ENCODE measurements at regions not wholly inside any gene's neighbourhood (a gene's known extent, or its start where the extent isn't known, plus 50 kb on each side); places are given as distances from the start of the nearest gene placed in this dataset.

GRCh38 chr3:1002010-1002409 lies 90.8 kb upstream of the CNTN6 start:
- H3K27ac ChIP-seq (ENCODE audit: low read depth, low read length), result no peak overlapping the region
- DNase-seq (ENCODE audit: low read depth in 1 of 2, low spot score in 2 of 2) (no peak), FAIRE-seq (no peak)
- H3K27me3 ChIP-seq (replicated peaks in 1 of 4; ENCODE audit: control insufficient read depth in 3 of 4, extremely low read depth in 1 of 4, insufficient read depth in 3 of 4, low read length in 3 of 4), result no peaks in the 10 kb centered on the region
- no peaks in the 10 kb centered on the region for H3K36me3 ChIP-seq (ENCODE audit: control insufficient read depth in 2 of 4, insufficient read depth in 4 of 4, low read length in 3 of 4)
- no peaks in the 10 kb centered on the region for H4K20me1 ChIP-seq (replicated peaks in 1 of 2; ENCODE audit: control insufficient read depth in 1 of 2, insufficient read depth in 2 of 2, low read length in 2 of 2)
- H3K9me3 ChIP-seq (ENCODE audit: insufficient read depth in 2 of 2, low read depth in 1 of 2, low read length in 1 of 2), result no peaks in the 10 kb centered on the region
- H2BK15ac ChIP-seq (ENCODE audit: low read length), result no peak overlapping the region
- H2BK5ac ChIP-seq (ENCODE audit: low read depth, low read length), result no peak overlapping the region
- H3K56ac ChIP-seq (replicated peaks; ENCODE audit: insufficient read length, low read depth, low read length), result no peak overlapping the region
- H3K79me1 ChIP-seq (ENCODE audit: low read depth, low read length), result no peaks in the 10 kb centered on the region
- H4K91ac ChIP-seq (replicated peaks; ENCODE audit: insufficient read length, low read length), result no peak overlapping the region
- H3K9ac ChIP-seq (replicated peaks in 1 of 4; ENCODE audit: extremely low read depth in 1 of 4, low read depth in 3 of 4, low read length in 3 of 4), result no peak overlapping the region
- no peak overlapping the region for H4K5ac ChIP-seq (ENCODE audit: insufficient read length, low read depth, low read length)
- no peak overlapping the region for H3K4me3 ChIP-seq (ENCODE audit: extremely low read depth in 1 of 4, insufficient read depth in 2 of 4, low read depth in 3 of 4, low read length in 4 of 4)
- H3K79me2 ChIP-seq (ENCODE audit: control insufficient read depth in 1 of 2, insufficient read depth in 2 of 2, low read length in 2 of 2), result no peaks in the 10 kb centered on the region
- H3K14ac ChIP-seq (ENCODE audit: insufficient read length), result no peak overlapping the region
- H2AK5ac ChIP-seq (ENCODE audit: low read depth, low read length), result no peak overlapping the region
- H2BK20ac ChIP-seq (ENCODE audit: low read length), result no peak overlapping the region
- H3K4me1 ChIP-seq (replicated peaks in 1 of 4; ENCODE audit: control insufficient read depth in 3 of 4, insufficient read depth in 4 of 4, low read length in 3 of 4), result no peaks in the 10 kb centered on the region
- ChIA-PET CTCF (ENCODE audit: partially characterized antibody) (no interaction called here), POLR2A (ENCODE audit: partially characterized antibody) (no interaction called here)
- no peaks in the 10 kb centered on the region for H3K23me2 ChIP-seq (ENCODE audit: low read depth, low read length)
- TF ChIP-seq EZH2 (IDR thresholded peaks at IDR 0.05; ENCODE audit: low read depth, low read length, severe bottlenecking) (no peak), SP1 (IDR thresholded peaks at IDR 0.05; ENCODE audit: low read depth, low read length) (no peak), CBX5 (IDR thresholded peaks at IDR 0.05; ENCODE audit: low read depth, low read length) (no peak), POU5F1 (IDR thresholded peaks at IDR 0.05; ENCODE audit: low read depth, low read length) (no peak), BACH1 (IDR thresholded peaks at IDR 0.05; ENCODE audit: low read length) (no peak), MAFK (IDR thresholded peaks at IDR 0.05; ENCODE audit: low read depth, low read length) (no peak)
- H3K18ac ChIP-seq (ENCODE audit: extremely low read depth, low read length), result no peak overlapping the region
- no peak overlapping the region for H2AFZ ChIP-seq (ENCODE audit: low read length)
- WGBS, 2 experiments (ENCODE audit: extremely low coverage in 1 of 2, insufficient coverage in 1 of 2, insufficient read length in 1 of 2, insufficient replicate concordance in 2 of 2, low coverage in 1 of 2, low lambda C conversion rate in 2 of 2, missing lambda C conversion rate in 1 of 2), result 83 to 100% methylated on average over 1 of the region's 1 CpG
- no peak overlapping the region for H2BK12ac ChIP-seq (ENCODE audit: low read depth, low read length)
- H3K4ac ChIP-seq (replicated peaks; ENCODE audit: insufficient read length, low read depth, low read length), result no peak overlapping the region
- H3K23ac ChIP-seq (ENCODE audit: insufficient read length), result no peak overlapping the region
- no peak overlapping the region for H4K8ac ChIP-seq (ENCODE audit: extremely low read depth, insufficient read depth, low read length)
- H2BK120ac ChIP-seq (replicated peaks; ENCODE audit: low read depth, low read length), result no peak overlapping the region
- no peak overlapping the region for H3K4me2 ChIP-seq (ENCODE audit: insufficient read depth in 1 of 2, low read depth in 2 of 2, low read length in 2 of 2)

All from H1 (cell line).